Chondrocyte (in vitro differentiated cells): ENCODE measurements at regions not wholly inside any gene's neighbourhood (a gene's known extent, or its start where the extent isn't known, plus 50 kb on each side); places are given as distances from the start of the nearest gene placed in this dataset.

Experiments
- DNase-seq: peaks from one replicate; pipeline ENCODE4 v3.0.0; 2021; ENCODE audit warnings: mixed read lengths, low spot score
- H3K27ac Mint-ChIP-seq: one replicate; pipeline ENCODE4 v1.8.0; 2021; ENCODE audit warnings: mild to moderate bottlenecking, moderate library complexity, mixed read lengths; ENCODE audit not compliant: unreplicated experiment
- H3K27me3 Mint-ChIP-seq: 2 replicates; pipeline ENCODE4 v1.8.0; 2021; ENCODE audit warnings: low read depth, mixed read lengths
- H3K36me3 Mint-ChIP-seq: 2 replicates; pipeline ENCODE4 v1.8.0; 2021; ENCODE audit warnings: low read depth, mixed read lengths
- H3K4me1 Mint-ChIP-seq: 2 replicates; pipeline ENCODE4 v1.8.0; 2021; ENCODE audit warnings: low read depth, mild to moderate bottlenecking, mixed read lengths
- H3K4me3 Mint-ChIP-seq: one replicate; pipeline ENCODE4 v1.8.0; 2021; ENCODE audit warnings: mild to moderate bottlenecking, moderate library complexity, mixed read lengths; ENCODE audit not compliant: unreplicated experiment
- H3K9me3 Mint-ChIP-seq: 2 replicates; pipeline ENCODE4 v1.8.0; 2021; ENCODE audit warnings: low read depth, mixed read lengths
- TF ChIP-seq, protein P1 (sequence below): fragments of 200-600 bp; sonication (generic); IDR thresholded peaks from 2 replicates; pipeline ENCODE4 v1.5.0; 2021; ENCODE audit warnings: antibody characterized with exemption, mild to moderate bottlenecking, moderate library complexity

DNA sequence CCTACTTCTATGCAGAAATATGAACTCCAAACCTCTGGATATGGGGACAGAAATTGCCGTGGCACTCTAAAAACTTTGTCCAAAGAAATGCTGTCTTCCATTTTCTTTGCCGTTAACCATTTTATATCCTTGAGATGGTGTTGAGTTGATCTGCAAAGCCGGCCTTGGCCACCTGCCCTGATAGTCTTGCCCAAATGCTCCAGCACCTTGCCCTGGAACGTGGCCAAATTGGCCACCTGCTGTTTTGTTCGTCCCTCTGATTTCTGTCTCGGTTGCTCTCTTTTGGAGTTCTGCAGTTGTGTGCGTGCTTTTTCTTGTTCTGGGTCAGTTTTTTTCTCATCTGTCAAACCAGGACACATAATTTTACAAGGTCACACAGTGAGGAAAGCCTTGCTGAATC lies 239.7 kb upstream of the GMDS start:
- peaks cover 3% of the 10 kb centered on the region for H3K36me3 Mint-ChIP-seq

DNA sequence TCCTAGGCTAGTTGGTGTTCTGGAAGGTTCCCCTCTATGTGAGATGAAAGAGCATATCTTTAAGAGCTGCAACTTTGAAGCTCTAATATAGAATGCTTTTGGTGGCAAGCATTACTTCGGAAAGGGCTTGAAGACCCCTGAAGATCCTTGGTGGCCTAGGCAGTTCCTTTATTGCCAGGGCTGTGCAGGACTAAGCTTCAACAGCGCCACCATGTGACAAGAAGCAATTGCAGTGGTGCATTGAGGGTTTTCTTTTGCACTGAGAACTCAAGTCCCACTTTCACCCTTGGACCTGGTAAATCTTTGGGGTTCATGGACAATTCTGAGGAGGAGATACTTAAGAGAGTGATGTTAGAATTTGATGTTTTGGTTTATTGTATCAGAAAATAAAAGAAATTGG lies 237.4 kb upstream of the GMDS start:
- H3K4me3 Mint-ChIP-seq: no peak overlapping the region
- H3K4me1 Mint-ChIP-seq: peaks cover 33% of the 10 kb centered on the region
- no peak for DNase-seq
- H3K36me3 Mint-ChIP-seq: peaks cover 3% of the 10 kb centered on the region
- peaks cover 11% of the 10 kb centered on the region for H3K9me3 Mint-ChIP-seq
- TF ChIP-seq, protein P1, sequence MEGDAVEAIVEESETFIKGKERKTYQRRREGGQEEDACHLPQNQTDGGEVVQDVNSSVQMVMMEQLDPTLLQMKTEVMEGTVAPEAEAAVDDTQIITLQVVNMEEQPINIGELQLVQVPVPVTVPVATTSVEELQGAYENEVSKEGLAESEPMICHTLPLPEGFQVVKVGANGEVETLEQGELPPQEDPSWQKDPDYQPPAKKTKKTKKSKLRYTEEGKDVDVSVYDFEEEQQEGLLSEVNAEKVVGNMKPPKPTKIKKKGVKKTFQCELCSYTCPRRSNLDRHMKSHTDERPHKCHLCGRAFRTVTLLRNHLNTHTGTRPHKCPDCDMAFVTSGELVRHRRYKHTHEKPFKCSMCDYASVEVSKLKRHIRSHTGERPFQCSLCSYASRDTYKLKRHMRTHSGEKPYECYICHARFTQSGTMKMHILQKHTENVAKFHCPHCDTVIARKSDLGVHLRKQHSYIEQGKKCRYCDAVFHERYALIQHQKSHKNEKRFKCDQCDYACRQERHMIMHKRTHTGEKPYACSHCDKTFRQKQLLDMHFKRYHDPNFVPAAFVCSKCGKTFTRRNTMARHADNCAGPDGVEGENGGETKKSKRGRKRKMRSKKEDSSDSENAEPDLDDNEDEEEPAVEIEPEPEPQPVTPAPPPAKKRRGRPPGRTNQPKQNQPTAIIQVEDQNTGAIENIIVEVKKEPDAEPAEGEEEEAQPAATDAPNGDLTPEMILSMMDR: peak; percentile 39
- H3K27ac Mint-ChIP-seq: no peak overlapping the region
- H3K27me3 Mint-ChIP-seq: no peaks in the 10 kb centered on the region

More for the DNA sequence above, 239.7 kb upstream of the GMDS start:
- Mint-ChIP-seq H3K9me3 (peaks cover 16% of the 10 kb centered on the region), H3K27me3 (no peaks in the 10 kb centered on the region), H3K4me1 (peaks cover 9% of the 10 kb centered on the region), H3K4me3 (no peak overlapping the region), H3K27ac (no peak overlapping the region)
- no peak for DNase-seq
- TF ChIP-seq, protein P1: no peak

DNA sequence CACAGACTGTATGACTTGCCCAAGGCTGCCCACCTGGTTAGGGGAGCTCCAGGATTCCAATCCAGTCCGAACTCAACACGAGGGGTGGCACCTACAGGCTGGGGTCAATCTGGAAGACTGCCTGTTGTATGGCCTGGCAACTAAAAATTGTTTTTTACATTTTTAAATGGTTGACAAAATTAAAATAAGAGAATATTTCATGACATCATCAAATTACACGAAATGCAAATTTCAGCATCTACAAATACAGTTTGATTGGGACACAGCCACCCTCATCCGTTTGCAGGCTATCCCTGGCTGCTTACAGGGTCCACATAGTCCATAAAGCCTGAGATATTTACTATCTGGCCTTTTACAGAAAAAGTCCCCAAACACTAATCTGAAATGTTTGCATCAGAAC lies 235.9 kb upstream of the GMDS start:
- Mint-ChIP-seq H3K27ac (no peak overlapping the region), H3K4me1 (peaks cover 47% of the 10 kb centered on the region), H3K36me3 (peaks cover 3% of the 10 kb centered on the region), H3K9me3 (peaks cover 11% of the 10 kb centered on the region), H3K4me3 (no peak overlapping the region), H3K27me3 (no peaks in the 10 kb centered on the region)
- TF ChIP-seq, protein P1: no peak
- DNase-seq: no peak

DNA sequence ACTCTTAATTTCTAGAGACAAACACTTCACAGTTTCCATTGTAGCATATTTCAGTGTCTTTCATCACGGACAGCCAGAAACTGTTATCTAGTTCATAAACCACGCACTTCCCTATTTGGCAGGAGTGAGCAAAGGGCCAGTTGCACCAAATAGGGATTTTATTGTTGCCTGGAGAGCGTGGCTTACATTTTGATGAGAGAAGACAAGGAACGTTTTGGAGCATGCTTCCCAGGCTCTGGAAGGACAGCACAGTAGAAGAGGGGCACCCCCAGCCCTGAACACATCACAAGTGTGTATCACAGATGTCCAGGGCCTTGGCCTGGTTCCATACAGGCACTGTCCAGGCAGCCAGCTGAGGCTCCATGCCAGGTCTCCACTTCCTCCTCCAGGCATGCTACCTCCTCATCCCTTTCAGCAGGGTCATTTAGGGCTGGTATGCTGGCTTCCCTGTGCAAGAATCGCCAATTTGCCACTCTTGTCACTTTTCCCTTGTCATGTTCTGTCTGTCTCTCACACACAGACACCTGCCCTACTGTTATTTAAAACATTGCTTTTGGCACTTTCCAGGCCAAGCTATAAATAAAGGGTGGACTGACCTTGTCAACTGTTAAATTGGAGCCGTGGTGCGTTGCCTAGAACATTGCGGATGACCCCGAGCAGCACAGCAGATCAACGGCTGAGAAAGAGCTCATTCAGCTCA lies 235.0 kb upstream of the GMDS start:
- Mint-ChIP-seq H3K27me3 (no peaks in the 10 kb centered on the region), H3K4me3 (no peak overlapping the region), H3K36me3 (peaks cover 3% of the 10 kb centered on the region), H3K27ac (peak overlapping the region; percentile 46), H3K4me1 (peaks cover 56% of the 10 kb centered on the region), H3K9me3 (peaks cover 11% of the 10 kb centered on the region)
- no peak for DNase-seq
- TF ChIP-seq, protein P1: no peak

DNA sequence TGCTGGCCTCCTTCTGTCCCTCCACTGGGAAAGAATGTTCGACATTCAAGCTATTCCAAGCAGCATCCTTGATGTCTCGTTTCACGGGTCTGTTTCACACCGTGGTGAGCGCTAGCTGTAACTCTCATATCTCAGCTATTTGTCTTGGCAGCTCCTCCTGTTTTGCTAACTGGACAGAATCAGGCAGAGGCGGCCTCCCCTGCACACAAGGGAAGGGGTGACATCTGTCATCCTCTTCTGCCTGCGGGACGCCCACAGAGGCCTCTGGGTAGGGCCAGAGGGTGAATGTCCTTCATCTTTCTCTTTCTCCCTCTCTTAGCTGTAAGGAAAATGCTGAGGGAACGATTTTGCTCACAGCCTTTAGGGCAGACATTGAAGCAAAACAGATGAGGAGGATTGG lies 232.8 kb upstream of the GMDS start:
- Mint-ChIP-seq H3K36me3 (peaks cover 3% of the 10 kb centered on the region), H3K9me3 (peaks cover 15% of the 10 kb centered on the region), H3K4me3 (peak overlapping the region; percentile 18), H3K27ac (peak overlapping the region; percentile 96), H3K4me1 (peaks cover 56% of the 10 kb centered on the region), H3K27me3 (no peaks in the 10 kb centered on the region)
- no peak for DNase-seq
- TF ChIP-seq, protein P1: no peak
